DMS153 treated with DMSO at 0.1 percent for 48 hours (cell line): ENCODE measurements at regions not wholly inside any gene's neighbourhood (a gene's known extent, or its start where the extent isn't known, plus 50 kb on each side); places are given as distances from the start of the nearest gene placed in this dataset.
"Not testable (repeated sequence)": the region's sequence is repeated elsewhere in the genome, so short reads cannot be mapped to it uniquely, and the experiment has no call there.

ENCODE experiments used
- DNase-seq: peaks from one replicate; lab custom pipeline; 2025; ENCODE audit not compliant: unreplicated experiment; lab: John Stamatoyannopoulos, UW

DNA sequence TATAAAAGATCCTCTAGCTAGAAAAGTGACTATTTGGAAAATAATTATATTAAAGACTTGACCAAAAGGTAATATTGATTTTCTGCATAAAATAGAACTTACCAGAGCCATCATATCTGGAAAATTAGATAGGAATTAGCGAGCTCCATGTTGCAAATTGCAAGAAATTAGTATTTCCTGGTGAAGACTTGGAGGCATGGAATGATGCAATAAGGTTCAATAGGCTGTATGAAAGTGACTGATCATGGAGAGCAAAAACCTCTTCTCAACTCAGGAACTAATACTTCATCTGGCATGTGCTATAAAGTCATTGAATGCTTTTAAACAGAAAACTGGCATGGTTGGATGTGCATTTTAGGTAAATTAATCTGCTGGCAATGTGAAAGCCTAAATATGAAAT is 66.3 kb upstream of the UFM1 start:
- no peak for DNase-seq

DNA sequence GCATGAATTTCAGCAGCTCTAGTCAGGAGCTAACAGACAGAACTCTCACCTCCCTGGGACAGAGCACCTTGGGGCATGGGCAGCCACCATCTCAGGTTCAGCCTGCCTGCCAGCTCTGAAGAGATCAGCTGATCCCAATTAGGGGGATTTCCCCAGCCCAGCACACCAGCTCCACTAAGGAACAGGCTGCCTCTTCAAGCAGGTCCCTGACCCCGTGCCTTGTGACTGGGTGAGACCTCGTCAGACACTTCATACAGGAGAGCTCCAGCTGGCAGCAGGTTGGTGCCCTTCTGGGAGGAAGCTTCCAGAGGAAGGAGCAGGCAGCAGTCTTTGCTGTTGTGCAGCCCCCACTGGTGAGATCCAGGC is 84.5 kb upstream of the UFM1 start:
- no peak for DNase-seq

GRCh38 chr13:38264363-38265131 is 85.1 kb upstream of the UFM1 start:
- no peak for DNase-seq

- DNase-seq = no peak
Observed at GRCh38 chr13:38262211-38262610, 87.4 kb upstream of the UFM1 start.

- no peak for DNase-seq
Observed at GRCh38 chr13:38255600-38255999, 94.1 kb upstream of the UFM1 start.

- DNase-seq = no peak
Observed at GRCh38 chr13:38239874-38240273, 109.8 kb upstream of the UFM1 start.

GRCh38 chr13:38228322-38228721 is 121.3 kb upstream of the UFM1 start:
- DNase-seq = no peak

DNA sequence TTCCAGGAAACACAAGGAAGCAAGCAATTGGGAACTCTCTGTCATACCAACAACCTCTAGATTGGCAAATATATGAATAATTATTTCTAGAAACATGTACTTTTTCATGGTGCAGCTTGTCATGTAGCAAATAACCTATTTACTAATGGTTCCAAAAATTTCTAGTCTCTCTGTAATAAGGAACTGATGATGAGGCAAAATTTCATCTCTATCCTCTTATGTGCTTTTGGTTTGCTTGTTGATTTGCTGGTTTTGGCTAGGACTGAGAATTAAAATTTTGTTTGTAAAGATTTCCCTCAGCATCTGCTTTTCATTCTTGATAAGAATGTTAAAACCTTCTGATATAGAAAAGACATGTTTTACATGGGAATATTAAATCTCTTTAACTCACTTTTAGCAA is 123.2 kb upstream of the UFM1 start:
- no peak for DNase-seq

GRCh38 chr13:38223089-38223488 is 126.6 kb upstream of the UFM1 start:
- peak; percentile 18 for DNase-seq

GRCh38 chr13:38221120-38221519 is 128.5 kb upstream of the UFM1 start:
- not testable (repeated sequence) for DNase-seq

- DNase-seq = no peak
Observed at GRCh38 chr13:38216181-38216580, 133.5 kb upstream of the UFM1 start.

DNA sequence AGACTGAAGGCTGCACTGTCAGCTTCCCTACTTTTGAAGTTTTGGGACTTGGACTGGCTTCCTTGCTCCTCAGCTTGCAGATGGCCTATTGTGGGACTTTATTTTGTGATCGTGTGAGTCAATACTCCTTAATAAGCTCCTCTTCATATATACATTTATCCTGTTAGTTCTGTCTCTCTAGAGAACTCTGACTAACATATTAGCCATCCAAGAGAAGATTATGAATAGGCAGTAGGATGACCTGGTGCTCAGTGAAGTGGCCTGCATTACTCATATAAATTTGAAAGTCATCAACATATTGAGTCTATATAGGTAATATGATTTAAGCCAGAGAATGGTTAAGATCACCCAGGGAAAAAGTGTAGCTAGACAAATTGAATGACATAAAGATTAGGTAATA is 136.3 kb upstream of the UFM1 start:
- DNase-seq = no peak

- DNase-seq = no peak
Observed at GRCh38 chr13:38210928-38211596, 138.6 kb upstream of the UFM1 start.

- no peak for DNase-seq
Observed at GRCh38 chr13:38204556-38204955, 145.1 kb upstream of the UFM1 start.

- no peak for DNase-seq
Observed at GRCh38 chr13:38202740-38203139, 146.9 kb upstream of the UFM1 start.

GRCh38 chr13:38191016-38191415 is 158.6 kb upstream of the UFM1 start:
- DNase-seq = no peak

DNA sequence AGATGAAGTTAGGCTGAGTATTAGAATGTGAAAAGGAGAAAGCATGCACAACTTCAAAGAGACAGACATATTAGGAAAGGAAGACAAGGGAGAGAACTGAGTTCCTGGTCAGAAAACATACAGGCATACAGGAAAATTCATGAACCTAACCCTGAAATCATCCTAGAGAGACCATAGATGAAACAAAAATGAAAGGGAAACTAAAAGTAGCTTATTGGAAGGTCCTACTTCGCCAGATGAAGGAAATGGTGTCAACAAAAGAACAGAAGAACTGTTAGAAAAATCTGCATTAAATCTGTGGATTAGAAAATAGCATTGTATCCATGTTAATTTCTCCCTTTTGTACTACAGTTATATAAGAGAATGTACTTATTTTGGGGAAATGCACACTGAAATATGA is 169.0 kb upstream of the UFM1 start:
- no peak for DNase-seq

DNA sequence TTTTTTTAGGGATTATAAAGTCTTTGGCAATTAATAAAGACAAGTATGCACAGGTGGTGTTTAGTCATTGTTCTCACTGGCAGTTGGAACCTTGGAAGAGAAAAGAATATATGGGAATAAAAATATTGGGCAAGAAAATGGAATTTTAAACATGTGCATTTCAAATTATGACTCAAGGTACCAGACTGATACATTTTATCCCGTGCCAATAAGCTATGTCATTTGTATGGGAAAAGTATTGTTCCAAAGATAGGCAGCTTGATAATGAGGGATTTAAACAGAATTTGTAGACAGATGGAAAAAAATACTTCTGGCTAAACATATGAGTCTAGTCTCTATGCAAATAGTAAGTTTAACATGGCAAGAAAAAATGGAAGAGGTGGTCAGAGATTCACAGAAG is 169.5 kb upstream of the UFM1 start:
- DNase-seq = no peak

- no peak for DNase-seq
Observed at GRCh38 chr13:38176664-38177063, 173.0 kb upstream of the UFM1 start.

- DNase-seq = no peak
Observed at GRCh38 chr13:38173403-38173802, 176.2 kb upstream of the UFM1 start.

- DNase-seq = no peak
Observed at GRCh38 chr13:38167164-38167822, 182.4 kb upstream of the UFM1 start.

DNA sequence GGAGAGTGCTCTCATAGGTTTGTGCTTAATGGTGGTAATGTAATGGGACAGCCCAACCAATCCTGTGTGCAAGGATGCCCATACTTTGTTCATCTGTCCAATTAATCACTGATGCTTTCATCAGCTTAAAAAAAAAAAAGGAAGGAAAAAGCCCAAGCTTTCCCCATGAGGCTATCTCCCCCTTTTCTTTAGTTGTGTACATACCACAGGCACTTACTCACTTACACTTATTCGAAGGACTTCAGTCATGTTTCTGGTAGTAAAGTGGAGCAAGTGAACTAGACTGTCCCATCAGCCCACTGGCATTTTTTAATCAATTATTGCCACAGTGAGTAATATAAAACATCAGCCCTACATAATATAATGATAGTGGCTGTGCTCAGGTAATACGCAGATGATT is 183.5 kb upstream of the UFM1 start:
- DNase-seq = no peak
